Body of pancreas (tissue), 4 donors: ENCODE measurements at regions not wholly inside any gene's neighbourhood (a gene's known extent, or its start where the extent isn't known, plus 50 kb on each side); places are given as distances from the start of the nearest gene placed in this dataset.

ENCODE experiments used
- ATAC-seq: fragments of 150-250 bp; one replicate; pipeline ENCODE4 v1.9.1; 2016
- DNase-seq, 4 donors: peaks; one replicate each; pipeline ENCODE4 v3.0.0-alpha.2; 2019
- H3K27ac ChIP-seq, 4 donors: fragments of 200-600 bp; sonication (generic); 1 replicate in 3 of 4; 2 replicates in 1 of 4; pipeline versions ENCODE4 v1.5.1 to v1.6.1; 2016 to 2019; ENCODE audit warnings: mild to moderate bottlenecking in 1 of 4, mixed read lengths in 1 of 4, moderate library complexity in 1 of 4
- H3K27me3 ChIP-seq, 2 donors: fragments of 200-600 bp; sonication (generic); one replicate each; pipeline ENCODE4 v1.6.0; 2016; ENCODE audit warnings: mild to moderate bottlenecking in 1 of 2
- H3K36me3 ChIP-seq, 2 donors: fragments of 200-600 bp; sonication (generic); replicated peaks in 1 of 2; 2 replicates each; pipeline ENCODE4 v1.5.1; 2016; ENCODE audit warnings: low read depth in 2 of 2; ENCODE audit not compliant: insufficient read depth in 1 of 2
- H3K4me1 ChIP-seq: fragments of 200-600 bp; sonication (generic); one replicate; pipeline ENCODE4 v1.6.0; 2016
- H3K4me3 ChIP-seq, 2 donors: fragments of 200-600 bp; sonication (generic); 1 replicate in 1 of 2; 2 replicates in 1 of 2; pipeline ENCODE4 v1.5.1; 2016 to 2019
- H3K9me3 ChIP-seq, 3 donors: fragments of 200-600 bp; sonication (generic); 1 replicate in 2 of 3; 2 replicates in 1 of 3; pipeline ENCODE4 v1.5.1; 2016
- CTCF ChIP-seq, 7 experiments: fragments of 450-650 bp in 4 of 7; fragments of 200-600 bp in 3 of 7; sonication (generic) in 3 of 7; IDR thresholded peaks; one replicate each; pipeline ENCODE4 v1.5.1; 2016 to 2019; ENCODE audit warnings: antibody characterized with exemption in 7 of 7
- POLR2A ChIP-seq, 3 donors: fragments of 450-650 bp; IDR thresholded peaks; one replicate each; pipeline ENCODE4 v1.6.1; 2016; ENCODE audit warnings: antibody characterized with exemption in 3 of 3, mild to moderate bottlenecking in 2 of 3
- WGBS, 2 donors: methylation state at CpG; one replicate each; pipeline ENCODE4 v1.1.5; 2017; 5-methylcytosine and 5-hydroxymethylcytosine counted together
- intact Hi-C: fragments of 100-400 bp; cut with DNase I; formaldehyde crosslinking; loops from one replicate; pipeline ENCODE4 v1.15.1; 2023

- H3K4me1 ChIP-seq, result no peaks in the 10 kb centered on the region
- DNase-seq (no peak), ATAC-seq (no peak)
- intact Hi-C loops, result no loop called here
- H3K4me3 ChIP-seq, result no peak overlapping the region
- no peaks in the 10 kb centered on the region for H3K9me3 ChIP-seq
- no peaks in the 10 kb centered on the region for H3K36me3 ChIP-seq
- TF ChIP-seq CTCF (IDR thresholded peaks at IDR 0.05) (no peak), POLR2A (IDR thresholded peaks at IDR 0.05) (no peak)
- H3K27ac ChIP-seq, result no peak overlapping the region
- WGBS, 2 donors, result 67 to 70% methylated on average over 9 of the region's 9 CpGs
- no peaks in the 10 kb centered on the region for H3K27me3 ChIP-seq
These were observed 1389.2 kb downstream of the TBC1D22A start for GRCh38 chr22:48151641-48152040.

GRCh38 chr22:48147831-48148230 lies 1385.4 kb downstream of the TBC1D22A start:
- no peak overlapping the region for H3K4me3 ChIP-seq
- H3K4me1 ChIP-seq, result no peaks in the 10 kb centered on the region
- no peaks in the 10 kb centered on the region for H3K36me3 ChIP-seq
- DNase-seq, result no peak
- WGBS, 2 donors, result 45 to 59% methylated on average over 9 of the region's 9 CpGs
- intact Hi-C loops, result no loop called here
- no peaks in the 10 kb centered on the region for H3K9me3 ChIP-seq
- H3K27ac ChIP-seq, result no peak overlapping the region
- ATAC-seq, result no peak
- peaks cover 0 to 5% of the 10 kb centered on the region in 2 donors for H3K27me3 ChIP-seq
- TF ChIP-seq CTCF (IDR thresholded peaks at IDR 0.05) (no peak), POLR2A (IDR thresholded peaks at IDR 0.05) (no peak)

- WGBS, 2 donors, result 9 to 20% methylated on average over 4 of the region's 4 CpGs
These were observed 1385.0 kb downstream of the TBC1D22A start for GRCh38 chr22:48147404-48147803.

GRCh38 chr22:48146426-48146825 lies 1384.0 kb downstream of the TBC1D22A start:
- intact Hi-C loops, result no loop called here

More at GRCh38 chr22:48147404-48147803, 1385.0 kb downstream of the TBC1D22A start:
- TF ChIP-seq CTCF (IDR thresholded peaks at IDR 0.05) (no peak), POLR2A (IDR thresholded peaks at IDR 0.05) (no peak)
- Histone ChIP-seq H3K27ac (no peak overlapping the region), H3K36me3 (no peaks in the 10 kb centered on the region), H3K27me3 (peaks cover 0 to 5% of the 10 kb centered on the region in 2 donors), H3K4me3 (no peak overlapping the region), H3K9me3 (no peaks in the 10 kb centered on the region), H3K4me1 (no peaks in the 10 kb centered on the region)
- ATAC-seq, result no peak
- intact Hi-C loops, result no loop called here
- no peak for DNase-seq

More at GRCh38 chr22:48146426-48146825, 1384.0 kb downstream of the TBC1D22A start:
- Histone ChIP-seq H3K27me3 (peaks cover 0 to 5% of the 10 kb centered on the region in 2 donors), H3K27ac (no peak overlapping the region), H3K36me3 (no peaks in the 10 kb centered on the region), H3K4me1 (no peaks in the 10 kb centered on the region), H3K9me3 (no peaks in the 10 kb centered on the region), H3K4me3 (no peak overlapping the region)
- ATAC-seq (no peak), DNase-seq (no peak)
- WGBS, 2 donors, result 56 to 62% methylated on average over 6 of the region's 6 CpGs
- TF ChIP-seq CTCF (IDR thresholded peaks at IDR 0.05), result no peak
- no peak for TF ChIP-seq POLR2A (IDR thresholded peaks at IDR 0.05)
